Astrocyte (in vitro differentiated cells and primary cell): ENCODE measurements at regions not wholly inside any gene's neighbourhood (a gene's known extent, or its start where the extent isn't known, plus 50 kb on each side); places are given as distances from the start of the nearest gene placed in this dataset.

ENCODE experiments used
- CTCF ChIP-seq: IDR thresholded peaks from 2 replicates; pipeline ENCODE4 v1.5.1; 2011; ENCODE audit warnings: low read depth, mild to moderate bottlenecking, inconsistent platforms, low read length, moderate library complexity; ENCODE audit not compliant: insufficient read depth
- EZH2 ChIP-seq: IDR thresholded peaks from 2 replicates; pipeline ENCODE4 v1.6.1; 2012; ENCODE audit warnings: mild to moderate bottlenecking, low read length, inconsistent platforms; ENCODE audit not compliant: insufficient read depth

GRCh38 chr12:113577464-113578129, 105.9 kb upstream of the LHX5 start:
- TF ChIP-seq CTCF (no peak), EZH2 (no peak)
